Mucosa of rectum (tissue), 2 donors: ENCODE measurements at regions not wholly inside any gene's neighbourhood (a gene's known extent, or its start where the extent isn't known, plus 50 kb on each side); places are given as distances from the start of the nearest gene placed in this dataset.

Experiments
- H3K27ac ChIP-seq, 2 donors: one replicate each; pipeline ENCODE4 v1.7.0; 2013; ENCODE audit warnings: inconsistent platforms in 2 of 2, low read depth in 2 of 2, low read length in 2 of 2
- H3K27me3 ChIP-seq, 2 donors: one replicate each; pipeline ENCODE4 v1.7.0; 2013; ENCODE audit warnings: low read length in 2 of 2; ENCODE audit not compliant: control insufficient read depth in 2 of 2, insufficient read depth in 2 of 2
- H3K36me3 ChIP-seq, 2 donors: one replicate each; pipeline ENCODE4 v1.7.0; 2013; ENCODE audit warnings: low read length in 2 of 2; ENCODE audit not compliant: control insufficient read depth in 2 of 2, insufficient read depth in 2 of 2
- H3K4me1 ChIP-seq, 2 donors: one replicate each; pipeline ENCODE4 v1.7.0; 2013; ENCODE audit warnings: low read length in 2 of 2, mild to moderate bottlenecking in 1 of 2; ENCODE audit not compliant: control insufficient read depth in 2 of 2, insufficient read depth in 2 of 2
- H3K4me3 ChIP-seq, 2 donors: one replicate each; pipeline ENCODE4 v1.7.0; 2013; ENCODE audit warnings: low read length in 2 of 2
- H3K9ac ChIP-seq, 2 donors: one replicate each; pipeline ENCODE4 v1.7.0; 2013; ENCODE audit warnings: low read length in 2 of 2, low read depth in 1 of 2, mild to moderate bottlenecking in 1 of 2
- H3K9me3 ChIP-seq, 2 donors: one replicate each; pipeline ENCODE4 v1.7.0; 2013; ENCODE audit warnings: low read length in 2 of 2; ENCODE audit not compliant: control insufficient read depth in 2 of 2
- donor health status: healthy.
- donor health status: Normal muscosa, but diverticular disease.

DNA sequence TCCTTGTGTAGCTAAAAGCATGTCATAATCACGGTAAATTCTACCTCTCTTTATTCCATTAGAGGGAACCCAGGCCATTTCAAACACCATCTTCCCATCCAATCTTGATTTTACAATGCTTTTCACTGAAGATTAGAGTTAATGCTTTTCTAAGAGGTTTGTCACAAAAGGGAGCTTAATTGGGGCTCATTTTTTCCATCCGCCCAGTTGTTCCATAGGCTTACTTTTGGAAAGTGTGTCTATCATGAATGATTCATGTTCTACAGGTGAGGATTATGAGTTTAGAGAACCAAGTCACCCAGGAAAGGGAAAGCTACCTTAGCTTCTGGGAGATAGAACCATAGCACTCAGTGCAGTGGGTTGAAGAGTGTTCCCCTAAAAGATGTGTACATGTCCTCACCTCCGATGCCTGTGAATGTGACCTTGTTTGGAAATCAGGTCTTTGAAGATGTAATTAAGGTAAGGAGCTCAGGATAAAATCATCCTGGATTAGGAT lies 286.9 kb upstream of the RUNX1 start:
- Histone ChIP-seq H3K27ac (no peak overlapping the region), H3K4me3 (no peak overlapping the region), H3K9ac (no peak overlapping the region), H3K36me3 (no peaks in the 10 kb centered on the region), H3K9me3 (no peaks in the 10 kb centered on the region), H3K27me3 (no peaks in the 10 kb centered on the region), H3K4me1 (no peaks in the 10 kb centered on the region)

DNA sequence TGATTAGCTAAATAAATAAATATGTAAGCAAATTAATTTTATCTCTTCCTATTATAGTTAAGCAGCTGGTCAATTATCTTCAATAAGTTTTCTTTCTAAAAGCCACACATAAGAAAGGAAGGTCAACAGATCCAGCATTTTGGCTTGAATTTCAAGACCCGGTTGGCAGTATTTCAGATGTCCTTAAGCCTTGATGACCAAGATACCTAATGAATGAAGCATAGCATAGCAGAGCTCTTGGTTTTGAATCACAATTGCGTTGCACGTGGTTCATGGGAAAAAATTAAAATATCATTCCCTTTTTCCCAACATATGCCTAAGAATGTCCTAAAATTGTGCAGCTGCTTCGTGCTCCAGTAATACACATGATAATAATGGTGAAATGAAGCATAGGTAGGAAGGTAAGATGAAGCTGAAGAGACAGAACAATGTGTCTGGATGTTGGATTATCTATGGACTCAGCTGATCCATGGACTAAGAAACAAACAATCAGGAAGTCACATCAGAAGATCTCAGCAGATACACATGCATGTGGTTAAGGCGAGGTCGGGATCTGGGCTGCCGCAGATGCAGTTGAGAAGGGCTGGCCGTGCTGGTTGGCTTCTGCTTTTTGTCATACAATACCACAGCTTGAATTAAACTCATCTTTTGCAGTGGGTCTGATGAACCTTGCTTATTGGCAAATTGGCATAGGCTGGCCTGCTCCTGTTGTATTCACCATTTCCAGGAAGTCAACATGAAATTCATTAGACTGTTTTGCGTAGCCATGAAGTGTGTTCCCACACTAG lies 284.9 kb upstream of the RUNX1 start:
- no peaks in the 10 kb centered on the region for H3K27me3 ChIP-seq
- H3K36me3 ChIP-seq, result no peaks in the 10 kb centered on the region
- H3K4me3 ChIP-seq, result no peak overlapping the region
- no peak overlapping the region for H3K27ac ChIP-seq
- H3K9me3 ChIP-seq, result no peaks in the 10 kb centered on the region
- no peaks in the 10 kb centered on the region for H3K4me1 ChIP-seq
- no peak overlapping the region for H3K9ac ChIP-seq

DNA sequence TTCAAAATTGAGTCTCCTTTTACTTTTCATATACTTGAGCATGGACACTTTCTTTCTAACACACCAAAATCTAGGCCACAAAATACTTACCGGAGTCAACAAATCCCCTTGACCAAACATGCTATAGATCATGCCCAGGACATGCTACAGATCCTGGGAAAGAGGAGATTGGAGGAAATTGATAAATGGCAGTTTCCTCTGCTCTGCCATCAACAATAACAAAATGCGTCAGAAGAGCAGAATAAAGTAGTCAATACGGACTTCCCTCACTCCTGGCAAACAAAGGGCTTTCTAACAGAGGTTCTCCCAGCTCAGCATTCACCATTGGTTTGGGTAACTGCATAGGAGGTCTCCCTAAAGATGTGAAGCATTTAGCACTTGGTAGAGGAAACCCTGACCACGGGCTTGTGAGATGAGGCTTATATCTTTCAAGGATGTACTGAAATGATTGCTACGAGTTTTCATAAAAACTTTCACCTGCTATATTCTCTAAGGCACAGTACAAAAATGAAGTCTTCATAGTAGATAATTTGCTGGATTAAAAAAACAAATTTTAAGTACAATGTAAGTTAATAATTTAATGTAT lies 283.8 kb upstream of the RUNX1 start:
- Histone ChIP-seq H3K36me3 (no peaks in the 10 kb centered on the region), H3K27me3 (no peaks in the 10 kb centered on the region), H3K9me3 (no peaks in the 10 kb centered on the region), H3K4me1 (no peaks in the 10 kb centered on the region), H3K9ac (no peak overlapping the region), H3K27ac (no peak overlapping the region), H3K4me3 (no peak overlapping the region)

DNA sequence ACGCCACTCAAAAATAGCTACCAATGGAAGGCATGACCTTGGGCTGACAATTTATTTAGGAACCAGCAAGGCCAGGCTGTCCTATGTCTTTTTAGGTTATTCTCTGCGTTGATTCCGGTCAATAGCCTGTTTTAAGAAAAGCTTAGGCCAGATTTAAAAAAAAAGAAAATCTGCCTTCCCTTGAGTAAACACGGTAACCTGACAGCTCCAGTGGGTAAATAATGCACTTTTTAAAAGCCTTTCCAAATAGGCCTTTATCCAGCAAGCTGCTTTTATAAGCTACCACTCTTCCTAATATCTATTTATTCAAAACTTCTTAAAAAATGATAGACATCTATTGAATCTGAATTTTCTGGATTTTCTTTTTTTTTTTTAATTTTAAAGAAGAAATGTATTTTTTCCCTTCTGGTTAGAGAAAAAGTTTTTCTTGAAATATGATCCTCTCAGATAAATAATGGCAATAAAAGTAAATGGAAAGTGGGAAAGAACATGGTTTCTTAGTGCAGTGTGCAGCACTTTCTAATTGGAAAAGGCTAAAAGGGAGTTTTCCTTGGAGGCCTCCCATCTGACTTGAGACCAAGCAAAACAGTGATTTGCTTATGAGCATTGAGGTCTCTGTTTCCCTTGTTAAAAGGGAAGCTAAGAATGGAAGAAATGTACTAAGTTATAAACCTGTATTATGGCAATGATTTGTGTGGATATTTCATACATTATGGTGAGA lies 281.0 kb upstream of the RUNX1 start:
- H3K27me3 ChIP-seq, result peaks cover 0 to 4% of the 10 kb centered on the region in 2 donors
- no peak overlapping the region for H3K9ac ChIP-seq
- H3K9me3 ChIP-seq, result no peaks in the 10 kb centered on the region
- H3K36me3 ChIP-seq, result no peaks in the 10 kb centered on the region
- no peak overlapping the region for H3K27ac ChIP-seq
- no peaks in the 10 kb centered on the region for H3K4me1 ChIP-seq
- no peak overlapping the region for H3K4me3 ChIP-seq

DNA sequence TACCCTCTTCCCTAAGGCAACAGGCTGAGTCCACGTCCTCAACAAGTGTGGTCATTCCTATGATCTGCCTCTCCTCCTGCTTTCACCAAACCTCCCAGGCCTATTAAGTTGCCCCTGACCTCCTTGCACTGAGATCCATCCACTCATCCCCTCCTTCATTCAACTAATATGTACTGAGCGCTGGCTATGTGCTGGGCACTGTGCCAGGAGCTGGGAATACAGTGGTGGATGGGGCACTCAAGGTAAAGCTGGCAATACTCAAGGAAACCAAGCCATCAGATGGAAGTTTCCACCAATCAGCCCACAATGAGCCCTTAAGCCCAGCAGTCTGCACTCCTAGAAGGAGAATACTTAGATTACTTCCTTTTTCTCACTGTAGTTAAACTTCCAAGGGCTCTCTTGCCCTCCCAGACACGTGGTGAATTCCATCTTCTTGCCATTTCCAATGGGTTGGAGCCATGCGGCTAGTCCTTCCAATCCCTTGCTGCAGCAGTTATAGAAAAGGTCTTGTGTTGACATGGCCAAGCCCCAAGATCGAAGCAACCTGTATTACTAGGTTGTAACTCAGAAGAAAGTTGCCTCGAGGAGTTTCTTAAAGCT lies 279.9 kb upstream of the RUNX1 start:
- H3K9me3 ChIP-seq, result no peaks in the 10 kb centered on the region
- no peaks in the 10 kb centered on the region for H3K36me3 ChIP-seq
- H3K4me1 ChIP-seq, result no peaks in the 10 kb centered on the region
- no peak overlapping the region for H3K4me3 ChIP-seq
- peaks cover 0 to 4% of the 10 kb centered on the region in 2 donors for H3K27me3 ChIP-seq
- no peak overlapping the region for H3K9ac ChIP-seq
- H3K27ac ChIP-seq, result no peak overlapping the region

DNA sequence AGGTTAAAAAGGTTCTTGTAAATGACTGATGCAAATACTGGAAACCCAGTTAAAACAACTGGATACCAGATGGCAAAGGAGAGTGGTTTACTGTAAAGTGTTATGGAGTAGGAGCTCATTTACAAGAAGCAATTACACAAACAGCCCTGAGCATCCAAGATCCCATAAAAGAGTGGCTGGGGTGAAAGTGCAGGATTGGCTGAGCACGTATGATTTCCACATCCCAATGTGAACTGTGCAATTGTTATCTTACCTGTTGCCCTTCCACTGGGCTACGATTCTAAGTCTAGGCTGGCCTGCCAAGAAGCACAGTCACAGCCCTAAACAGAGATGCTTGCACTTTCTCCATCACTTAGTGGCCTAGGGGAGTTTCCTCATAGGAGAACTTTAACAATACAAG lies 277.6 kb upstream of the RUNX1 start:
- H3K9ac ChIP-seq, result no peak overlapping the region
- H3K4me1 ChIP-seq, result no peaks in the 10 kb centered on the region
- no peak overlapping the region for H3K27ac ChIP-seq
- H3K27me3 ChIP-seq, result peaks cover 0 to 4% of the 10 kb centered on the region in 2 donors
- H3K4me3 ChIP-seq, result no peak overlapping the region
- no peaks in the 10 kb centered on the region for H3K9me3 ChIP-seq
- H3K36me3 ChIP-seq, result no peaks in the 10 kb centered on the region

DNA sequence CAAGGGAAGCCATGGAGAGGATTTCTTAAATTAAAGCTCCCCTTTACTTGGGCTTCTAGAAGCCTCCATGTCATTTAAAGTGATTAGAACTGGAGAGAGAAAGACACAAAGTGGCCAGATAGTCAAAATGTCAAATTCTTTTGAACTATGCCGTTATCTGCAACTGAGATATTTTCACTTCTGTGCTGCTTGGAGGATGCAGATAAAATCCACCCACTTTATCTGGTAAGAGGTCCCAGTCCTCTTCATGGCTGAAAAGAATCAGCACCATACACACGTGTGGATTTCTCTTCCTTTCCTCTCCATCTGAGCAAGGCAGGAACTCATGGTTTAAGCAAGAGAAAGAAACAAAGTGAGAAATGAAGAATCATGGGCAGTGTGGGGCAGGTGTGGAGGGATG lies 276.9 kb upstream of the RUNX1 start:
- H3K36me3 ChIP-seq, result no peaks in the 10 kb centered on the region
- H3K9me3 ChIP-seq, result no peaks in the 10 kb centered on the region
- H3K4me1 ChIP-seq, result no peaks in the 10 kb centered on the region
- no peak overlapping the region for H3K9ac ChIP-seq
- no peak overlapping the region for H3K4me3 ChIP-seq
- no peak overlapping the region for H3K27ac ChIP-seq
- H3K27me3 ChIP-seq, result peaks cover 0 to 4% of the 10 kb centered on the region in 2 donors

DNA sequence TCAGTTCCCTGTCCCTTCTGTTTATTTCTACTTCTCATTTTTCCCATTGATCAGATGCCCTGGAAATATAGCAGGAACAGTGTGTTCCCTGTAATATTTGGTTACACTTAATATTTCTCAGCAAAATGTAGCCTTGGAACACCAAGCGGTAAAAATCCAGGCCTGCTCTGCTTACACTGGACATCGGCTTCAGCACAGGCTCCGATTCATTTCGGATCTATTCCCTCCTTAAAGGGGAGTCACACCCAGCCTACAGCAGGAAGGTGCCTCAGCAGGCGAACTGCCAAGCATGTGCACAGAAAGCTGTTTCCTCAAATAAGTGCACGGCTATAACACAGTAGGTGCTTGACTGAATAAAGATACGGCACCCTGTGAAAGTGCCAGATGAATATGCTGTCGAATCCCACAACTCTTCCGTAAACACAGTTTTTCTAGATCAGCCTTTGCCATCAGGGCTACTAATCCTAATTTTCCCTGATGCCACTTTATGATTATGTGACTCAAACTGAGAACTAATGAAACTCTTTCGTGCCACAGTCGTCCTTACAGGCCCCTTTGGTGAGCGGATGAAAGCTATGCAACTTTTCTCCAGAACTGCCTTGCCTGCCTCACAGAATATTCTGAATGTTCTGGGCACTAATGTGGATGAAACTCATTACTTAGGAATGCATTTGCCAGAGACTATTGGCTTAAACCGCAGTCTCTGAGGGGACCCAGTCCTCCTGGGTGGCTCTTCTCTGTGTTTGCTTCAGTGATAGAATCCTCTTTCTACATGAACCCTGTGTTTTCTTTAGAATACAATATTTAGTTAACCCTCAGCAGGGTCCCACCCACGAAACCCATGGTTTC lies 275.5 kb upstream of the RUNX1 start:
- Histone ChIP-seq H3K27me3 (peaks cover 0 to 4% of the 10 kb centered on the region in 2 donors), H3K9me3 (no peaks in the 10 kb centered on the region), H3K9ac (no peak overlapping the region), H3K4me3 (no peak overlapping the region), H3K4me1 (no peaks in the 10 kb centered on the region), H3K27ac (peak overlapping the region in 1 of 2 donors; percentile 20), H3K36me3 (no peaks in the 10 kb centered on the region)

DNA sequence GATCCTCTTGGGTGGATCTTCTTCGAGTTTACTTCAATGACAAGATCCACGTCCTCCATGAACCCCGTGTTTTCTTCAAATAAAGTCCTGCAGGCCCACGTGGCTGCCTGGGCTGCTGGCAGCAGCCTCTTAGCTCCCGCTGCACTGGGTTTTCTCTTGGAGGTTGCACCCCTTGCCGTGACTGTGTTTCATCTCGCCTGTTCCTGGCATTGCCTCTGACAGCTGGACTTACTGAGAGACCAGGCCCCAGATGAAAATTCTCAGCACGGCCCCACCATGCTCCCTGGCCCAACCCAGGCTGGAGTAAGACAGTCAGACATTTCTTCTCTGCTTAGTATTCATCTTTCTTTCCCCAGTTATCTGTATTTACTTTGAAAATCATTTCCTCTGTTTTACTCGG lies 274.8 kb upstream of the RUNX1 start:
- Histone ChIP-seq H3K27me3 (peaks cover 0 to 4% of the 10 kb centered on the region in 2 donors), H3K36me3 (no peaks in the 10 kb centered on the region), H3K4me1 (no peaks in the 10 kb centered on the region), H3K27ac (peak overlapping the region in 1 of 2 donors; percentile 34), H3K4me3 (no peak overlapping the region), H3K9ac (no peak overlapping the region), H3K9me3 (no peaks in the 10 kb centered on the region)
